ENCODE measurements at regions not wholly inside any gene's neighbourhood (a gene's known extent, or its start where the extent isn't known, plus 50 kb on each side); places are given as distances from the start of the nearest gene placed in this dataset.

DNA sequence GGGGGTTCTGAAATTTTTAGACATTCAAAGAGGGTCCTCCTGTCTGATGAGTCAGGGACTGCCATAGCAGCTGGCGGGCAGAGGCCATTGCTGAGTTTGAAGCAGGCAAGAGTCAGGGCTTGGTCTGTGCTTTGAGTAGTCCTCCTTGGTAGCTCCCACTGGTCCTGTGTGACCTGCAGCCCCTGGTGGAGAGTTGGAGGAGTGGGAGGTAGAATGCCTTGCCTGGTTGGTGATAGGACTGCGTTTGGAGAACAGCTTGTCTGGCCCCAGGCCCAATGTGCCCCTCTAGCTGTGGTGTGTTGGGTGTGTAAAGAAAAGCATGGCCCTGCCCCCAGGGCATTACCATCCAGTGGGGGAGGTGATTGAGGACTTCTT lies 116.7 kb downstream of the BEGAIN start:
- DNase-seq = no peak
- no peaks in the 10 kb centered on the region for H3K9me3 Mint-ChIP-seq
- TF ChIP-seq, protein P1, sequence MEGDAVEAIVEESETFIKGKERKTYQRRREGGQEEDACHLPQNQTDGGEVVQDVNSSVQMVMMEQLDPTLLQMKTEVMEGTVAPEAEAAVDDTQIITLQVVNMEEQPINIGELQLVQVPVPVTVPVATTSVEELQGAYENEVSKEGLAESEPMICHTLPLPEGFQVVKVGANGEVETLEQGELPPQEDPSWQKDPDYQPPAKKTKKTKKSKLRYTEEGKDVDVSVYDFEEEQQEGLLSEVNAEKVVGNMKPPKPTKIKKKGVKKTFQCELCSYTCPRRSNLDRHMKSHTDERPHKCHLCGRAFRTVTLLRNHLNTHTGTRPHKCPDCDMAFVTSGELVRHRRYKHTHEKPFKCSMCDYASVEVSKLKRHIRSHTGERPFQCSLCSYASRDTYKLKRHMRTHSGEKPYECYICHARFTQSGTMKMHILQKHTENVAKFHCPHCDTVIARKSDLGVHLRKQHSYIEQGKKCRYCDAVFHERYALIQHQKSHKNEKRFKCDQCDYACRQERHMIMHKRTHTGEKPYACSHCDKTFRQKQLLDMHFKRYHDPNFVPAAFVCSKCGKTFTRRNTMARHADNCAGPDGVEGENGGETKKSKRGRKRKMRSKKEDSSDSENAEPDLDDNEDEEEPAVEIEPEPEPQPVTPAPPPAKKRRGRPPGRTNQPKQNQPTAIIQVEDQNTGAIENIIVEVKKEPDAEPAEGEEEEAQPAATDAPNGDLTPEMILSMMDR (IDR thresholded peaks at IDR 0.05) = no peak
- H3K27ac Mint-ChIP-seq = no peak overlapping the region
- H3K4me1 Mint-ChIP-seq = peaks cover 8% of the 10 kb centered on the region
- H3K36me3 Mint-ChIP-seq (ENCODE audit: low read depth) = no peaks in the 10 kb centered on the region
- H3K4me3 Mint-ChIP-seq = no peak overlapping the region
- H3K27me3 Mint-ChIP-seq (ENCODE audit: low read depth, poor library complexity) = peaks cover 5% of the 10 kb centered on the region

DNA sequence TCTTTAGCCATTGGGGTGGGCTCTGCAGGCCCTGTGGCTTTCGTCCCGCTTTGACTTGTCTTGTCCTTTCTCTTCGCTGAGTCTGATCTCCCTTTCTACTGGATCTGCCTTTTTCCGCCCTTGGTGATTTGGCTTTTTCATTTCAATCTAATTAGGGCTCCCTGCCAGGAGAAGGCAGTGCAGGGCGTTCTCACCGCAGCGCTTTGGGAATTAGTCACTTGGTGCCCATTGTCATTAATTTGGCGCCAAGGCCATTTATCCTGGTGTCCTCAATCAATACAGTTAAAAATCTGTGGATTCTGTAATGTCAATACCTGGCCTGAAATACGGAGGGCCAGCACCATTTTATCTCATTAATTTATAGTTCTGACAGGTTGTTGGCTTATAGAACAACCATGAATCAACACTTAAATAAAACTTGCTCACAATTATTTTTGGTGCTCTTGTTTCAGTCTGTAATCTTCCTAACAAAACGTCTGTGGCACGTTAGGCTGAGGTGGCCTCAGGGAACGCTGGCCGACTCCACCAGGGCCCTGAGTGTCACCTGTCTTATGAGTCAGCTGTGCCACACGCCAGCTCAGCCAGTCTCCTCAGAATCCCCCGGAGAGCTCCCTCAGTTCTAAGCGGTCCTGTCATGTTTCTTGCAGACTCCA lies 115.7 kb downstream of the BEGAIN start:
- no peak for DNase-seq
- peaks cover 7% of the 10 kb centered on the region for H3K4me1 Mint-ChIP-seq
- no peak overlapping the region for H3K4me3 Mint-ChIP-seq
- no peaks in the 10 kb centered on the region for H3K9me3 Mint-ChIP-seq
- no peak overlapping the region for H3K27ac Mint-ChIP-seq
- H3K27me3 Mint-ChIP-seq (ENCODE audit: low read depth, poor library complexity) = peaks cover 5% of the 10 kb centered on the region
- TF ChIP-seq, protein P1 (IDR thresholded peaks at IDR 0.05) = no peak
- no peaks in the 10 kb centered on the region for H3K36me3 Mint-ChIP-seq (ENCODE audit: low read depth)

DNA sequence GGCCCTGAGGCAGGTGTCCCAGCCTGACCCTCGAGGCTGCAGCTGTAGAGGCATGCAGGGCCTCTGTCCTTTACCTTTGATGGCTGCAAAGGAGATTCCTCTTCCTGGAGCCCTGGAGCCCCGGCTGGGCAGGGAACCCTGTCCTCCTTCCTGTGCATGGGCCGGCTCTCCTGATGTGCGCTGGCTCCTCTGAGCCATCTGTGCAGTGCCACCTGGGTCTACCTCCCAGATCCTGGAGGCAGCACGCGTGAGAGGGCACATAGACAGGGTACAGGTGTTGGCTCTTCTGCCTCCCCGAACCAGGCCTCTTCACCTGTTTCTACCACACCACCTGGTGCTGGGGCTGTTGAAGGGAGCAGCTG lies 115.1 kb downstream of the BEGAIN start:
- H3K36me3 Mint-ChIP-seq (ENCODE audit: low read depth) = no peaks in the 10 kb centered on the region
- no peak overlapping the region for H3K27ac Mint-ChIP-seq
- no peak overlapping the region for H3K4me3 Mint-ChIP-seq
- H3K27me3 Mint-ChIP-seq (ENCODE audit: low read depth, poor library complexity) = peaks cover 5% of the 10 kb centered on the region
- TF ChIP-seq, protein P1 (IDR thresholded peaks at IDR 0.05) = no peak
- H3K4me1 Mint-ChIP-seq = peaks cover 12% of the 10 kb centered on the region
- no peaks in the 10 kb centered on the region for H3K9me3 Mint-ChIP-seq
- no peak for DNase-seq

DNA sequence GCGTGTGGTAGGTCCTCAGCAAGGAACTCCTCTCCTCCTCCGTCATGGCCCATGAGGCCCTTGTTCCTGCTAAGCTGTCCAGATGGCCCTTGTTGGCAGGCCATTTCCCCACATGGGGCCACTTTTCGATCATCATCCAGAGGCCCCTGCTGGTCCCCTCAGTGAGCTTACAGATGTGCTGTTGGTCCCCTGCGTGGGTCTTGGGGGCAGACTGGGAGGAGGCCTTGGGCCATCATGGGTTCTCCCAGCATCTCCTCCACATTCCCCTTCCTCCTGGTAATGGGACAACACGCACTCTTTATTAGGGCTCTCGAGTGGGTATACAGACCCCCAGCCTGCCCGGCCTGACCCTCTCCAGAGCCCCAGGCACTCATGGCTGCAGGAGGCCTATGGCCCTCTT lies 114.7 kb downstream of the BEGAIN start:
- no peaks in the 10 kb centered on the region for H3K36me3 Mint-ChIP-seq (ENCODE audit: low read depth)
- H3K4me3 Mint-ChIP-seq = no peak overlapping the region
- peaks cover 5% of the 10 kb centered on the region for H3K27me3 Mint-ChIP-seq (ENCODE audit: low read depth, poor library complexity)
- TF ChIP-seq, protein P1 (IDR thresholded peaks at IDR 0.05) = no peak
- H3K4me1 Mint-ChIP-seq = peaks cover 16% of the 10 kb centered on the region
- H3K9me3 Mint-ChIP-seq = no peaks in the 10 kb centered on the region
- no peak for DNase-seq
- H3K27ac Mint-ChIP-seq = no peak overlapping the region

DNA sequence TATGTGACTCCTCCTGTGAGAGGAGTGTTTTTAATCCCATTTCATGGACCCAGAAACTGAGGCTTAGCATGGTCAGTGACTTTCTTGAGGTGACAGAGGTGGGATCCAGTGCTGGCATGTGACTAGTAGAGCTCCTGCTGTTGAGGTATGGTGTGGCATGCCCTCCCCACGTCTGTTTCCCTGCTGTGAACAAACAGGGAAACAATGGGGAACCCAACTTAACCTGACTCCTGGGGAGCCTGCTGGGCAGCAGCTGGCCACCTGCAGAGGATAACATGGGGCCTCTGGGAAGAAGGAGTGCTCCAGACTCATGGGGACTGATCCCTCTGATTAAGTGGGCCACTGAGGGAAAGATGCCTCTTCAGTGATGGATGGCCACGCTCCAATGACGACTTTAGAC lies 114.0 kb downstream of the BEGAIN start:
- no peak overlapping the region for H3K4me3 Mint-ChIP-seq
- no peak overlapping the region for H3K27ac Mint-ChIP-seq
- H3K9me3 Mint-ChIP-seq = no peaks in the 10 kb centered on the region

DNA sequence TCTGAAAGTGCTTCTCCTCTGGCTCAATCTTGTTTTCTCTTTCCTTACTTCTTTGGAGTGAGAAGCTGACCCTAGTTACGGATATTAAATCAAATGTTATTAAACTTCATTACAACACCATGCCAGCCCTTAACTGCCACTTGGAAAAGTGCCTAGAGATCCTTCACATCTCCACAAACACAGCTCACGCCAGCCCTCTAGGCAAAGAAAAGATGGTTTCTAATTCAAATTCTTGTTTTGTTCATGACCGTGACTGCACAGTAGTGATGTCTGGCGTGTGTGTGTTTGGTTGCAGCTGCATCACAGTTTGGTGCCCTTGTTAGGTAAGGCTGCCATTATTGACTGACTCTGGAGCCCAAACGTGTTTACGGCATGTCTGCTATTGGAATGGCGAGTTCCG lies 113.0 kb downstream of the BEGAIN start:
- H3K27ac Mint-ChIP-seq = no peak overlapping the region
- no peak for DNase-seq
- peaks cover 23% of the 10 kb centered on the region for H3K4me1 Mint-ChIP-seq
- no peaks in the 10 kb centered on the region for H3K9me3 Mint-ChIP-seq
- TF ChIP-seq, protein P1 (IDR thresholded peaks at IDR 0.05) = no peak
- H3K4me3 Mint-ChIP-seq = no peak overlapping the region
- no peaks in the 10 kb centered on the region for H3K36me3 Mint-ChIP-seq (ENCODE audit: low read depth)
- H3K27me3 Mint-ChIP-seq (ENCODE audit: low read depth, poor library complexity) = peaks cover 5% of the 10 kb centered on the region

More for the DNA sequence above, 114.0 kb downstream of the BEGAIN start:
- Mint-ChIP-seq H3K27me3 (ENCODE audit: low read depth, poor library complexity) (peaks cover 5% of the 10 kb centered on the region), H3K36me3 (ENCODE audit: low read depth) (no peaks in the 10 kb centered on the region), H3K4me1 (peaks cover 19% of the 10 kb centered on the region)
- no peak for DNase-seq
- TF ChIP-seq, protein P1 (IDR thresholded peaks at IDR 0.05) = no peak
